ENCODE measurements at regions not wholly inside any gene's neighbourhood (a gene's known extent, or its start where the extent isn't known, plus 50 kb on each side); places are given as distances from the start of the nearest gene placed in this dataset.
"Not testable (repeated sequence)": the region's sequence is repeated elsewhere in the genome, so short reads cannot be mapped to it uniquely, and the experiment has no call there.

DNA sequence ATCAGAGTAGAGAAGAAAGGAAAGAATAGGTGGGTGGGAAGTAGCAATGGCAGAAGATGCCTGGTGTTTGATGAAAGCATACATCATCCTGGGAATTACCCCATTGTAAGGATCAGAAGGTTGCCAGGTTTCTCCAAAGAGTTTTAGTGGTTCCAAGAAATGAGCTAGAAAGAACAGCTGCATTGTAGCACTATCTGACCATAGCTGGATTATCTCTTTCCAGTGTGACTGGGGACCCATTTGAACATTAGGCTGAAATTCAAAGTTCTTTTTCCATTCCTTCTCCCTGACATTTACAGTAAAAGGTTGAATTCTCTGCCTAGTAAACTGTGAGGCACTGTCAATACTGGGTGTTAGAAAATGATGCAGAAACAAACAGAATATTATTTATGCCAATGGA, 244.4 kb downstream of the GALC start:
- Histone ChIP-seq H3K27ac (ENCODE audit: low read depth in 1 of 2, low read length in 1 of 2) (no peak overlapping the region), H3K9ac (ENCODE audit: insufficient read depth in 1 of 2, low read length in 2 of 2) (no peak overlapping the region), H3K4me1 (ENCODE audit: control insufficient read depth in 5 of 5, insufficient read depth in 5 of 5, low read length in 5 of 5) (no peaks in the 10 kb centered on the region), H3K9me3 (ENCODE audit: control insufficient read depth in 4 of 4, insufficient read depth in 3 of 4, low read length in 3 of 4) (peaks cover 0 to 4% (median 0%) of the 10 kb centered on the region in 4 donors), H3K4me3 (no peak overlapping the region), H3K27me3 (ENCODE audit: control insufficient read depth in 3 of 3, insufficient read depth in 3 of 3, low read length in 2 of 3) (no peaks in the 10 kb centered on the region), H3K36me3 (ENCODE audit: control insufficient read depth in 4 of 4, insufficient read depth in 4 of 4, low read length in 4 of 4) (no peaks in the 10 kb centered on the region)
- TF ChIP-seq, protein P1, sequence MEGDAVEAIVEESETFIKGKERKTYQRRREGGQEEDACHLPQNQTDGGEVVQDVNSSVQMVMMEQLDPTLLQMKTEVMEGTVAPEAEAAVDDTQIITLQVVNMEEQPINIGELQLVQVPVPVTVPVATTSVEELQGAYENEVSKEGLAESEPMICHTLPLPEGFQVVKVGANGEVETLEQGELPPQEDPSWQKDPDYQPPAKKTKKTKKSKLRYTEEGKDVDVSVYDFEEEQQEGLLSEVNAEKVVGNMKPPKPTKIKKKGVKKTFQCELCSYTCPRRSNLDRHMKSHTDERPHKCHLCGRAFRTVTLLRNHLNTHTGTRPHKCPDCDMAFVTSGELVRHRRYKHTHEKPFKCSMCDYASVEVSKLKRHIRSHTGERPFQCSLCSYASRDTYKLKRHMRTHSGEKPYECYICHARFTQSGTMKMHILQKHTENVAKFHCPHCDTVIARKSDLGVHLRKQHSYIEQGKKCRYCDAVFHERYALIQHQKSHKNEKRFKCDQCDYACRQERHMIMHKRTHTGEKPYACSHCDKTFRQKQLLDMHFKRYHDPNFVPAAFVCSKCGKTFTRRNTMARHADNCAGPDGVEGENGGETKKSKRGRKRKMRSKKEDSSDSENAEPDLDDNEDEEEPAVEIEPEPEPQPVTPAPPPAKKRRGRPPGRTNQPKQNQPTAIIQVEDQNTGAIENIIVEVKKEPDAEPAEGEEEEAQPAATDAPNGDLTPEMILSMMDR (IDR thresholded peaks at IDR 0.05; ENCODE audit: control extremely low read depth, extremely low read depth), result no peak
- ATAC-seq (ENCODE audit: insufficient read depth, low FRiP score) (no peak), DNase-seq (no peak)

DNA sequence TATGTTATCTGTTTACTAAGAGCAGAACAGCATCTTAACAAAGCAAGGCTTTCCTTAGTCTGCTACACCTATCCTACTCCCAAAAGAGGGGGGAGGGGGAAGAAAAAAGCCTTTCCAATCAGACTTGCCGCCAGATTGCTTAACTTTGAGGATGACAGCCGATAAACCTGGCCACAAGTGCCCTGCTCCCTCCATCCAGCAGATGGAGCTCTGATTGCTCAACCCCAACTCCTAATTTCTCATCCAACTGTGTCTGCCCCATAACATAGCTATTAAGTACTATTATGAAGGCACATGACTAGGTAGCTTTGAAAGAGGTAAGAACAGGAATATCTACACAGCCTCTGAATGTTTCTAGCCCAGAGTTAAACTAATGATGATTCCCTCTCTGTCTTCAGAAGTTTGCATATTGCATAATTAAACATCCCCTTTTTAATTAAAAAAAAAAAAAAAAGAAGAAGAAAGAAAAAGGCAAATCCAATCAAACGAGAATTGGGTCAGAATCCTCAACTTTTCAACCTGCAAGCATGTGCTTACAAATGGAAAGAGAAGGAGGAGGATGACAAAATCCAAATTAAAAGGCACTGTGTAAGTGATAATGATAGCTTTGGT, 247.4 kb downstream of the GALC start:
- Histone ChIP-seq H3K4me3 (no peak overlapping the region), H3K9me3 (ENCODE audit: control insufficient read depth in 4 of 4, insufficient read depth in 3 of 4, low read length in 3 of 4) (no peaks in the 10 kb centered on the region), H3K4me1 (ENCODE audit: control insufficient read depth in 5 of 5, insufficient read depth in 5 of 5, low read length in 5 of 5) (peaks cover 0 to 5% (median 0%) of the 10 kb centered on the region in 5 donors), H3K27ac (ENCODE audit: low read depth in 1 of 2, low read length in 1 of 2) (no peak overlapping the region), H3K9ac (ENCODE audit: insufficient read depth in 1 of 2, low read length in 2 of 2) (no peak overlapping the region), H3K36me3 (ENCODE audit: control insufficient read depth in 4 of 4, insufficient read depth in 4 of 4, low read length in 4 of 4) (no peaks in the 10 kb centered on the region), H3K27me3 (ENCODE audit: control insufficient read depth in 3 of 3, insufficient read depth in 3 of 3, low read length in 2 of 3) (no peaks in the 10 kb centered on the region)
- 18 to 24% methylated on average over 3 of the region's 3 CpGs for WGBS, 2 donors
- DNase-seq, result peak; percentile 14 to 36 (median 14)
- TF ChIP-seq, protein P1 (IDR thresholded peaks at IDR 0.05; ENCODE audit: control extremely low read depth, extremely low read depth), result no peak
- ATAC-seq (ENCODE audit: insufficient read depth, low FRiP score), result peak; percentile 65

DNA sequence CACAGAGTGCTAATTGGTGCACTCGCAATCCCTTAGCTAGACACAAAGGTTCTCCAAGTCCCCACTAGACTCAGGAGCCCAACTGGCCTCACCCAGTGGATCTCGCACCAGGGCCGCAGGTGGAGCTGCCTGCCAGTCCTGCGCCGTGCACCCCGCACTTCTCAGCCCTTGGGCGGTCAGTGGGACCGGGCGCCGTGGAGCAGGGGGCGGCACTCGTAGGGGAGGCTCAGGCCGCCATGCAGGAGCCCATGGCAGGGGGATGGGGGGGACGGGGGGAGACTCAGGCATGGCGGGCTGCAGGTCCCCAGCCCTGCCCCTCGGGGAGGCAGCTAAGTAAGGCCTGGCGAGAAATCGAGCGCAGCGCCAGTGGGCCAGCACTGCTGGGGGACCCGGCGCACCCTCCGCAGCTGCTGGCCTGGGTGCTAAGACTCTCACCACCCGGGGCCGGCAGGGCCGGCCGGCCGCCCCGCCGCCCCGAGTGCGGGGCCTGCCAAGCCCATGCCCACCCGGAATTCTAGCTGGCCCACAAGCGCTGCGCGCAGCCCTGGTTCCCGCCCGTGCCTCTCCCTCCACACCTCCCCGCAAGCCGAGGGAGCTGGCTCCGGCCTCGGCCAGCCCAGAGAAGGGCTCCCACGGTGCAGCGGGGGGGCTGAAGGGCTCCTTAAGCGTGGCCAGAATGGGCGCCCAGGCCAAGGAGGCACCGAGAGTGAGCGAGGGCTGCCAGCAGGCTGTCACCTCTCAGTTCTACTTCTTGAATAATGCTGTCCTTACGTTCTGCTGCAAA, 258.2 kb downstream of the GALC start:
- H3K4me1 ChIP-seq (ENCODE audit: control insufficient read depth in 5 of 5, insufficient read depth in 5 of 5, low read length in 5 of 5); H3K36me3 ChIP-seq (ENCODE audit: control insufficient read depth in 4 of 4, insufficient read depth in 4 of 4, low read length in 4 of 4); H3K9ac ChIP-seq (ENCODE audit: insufficient read depth in 1 of 2, low read length in 2 of 2); DNase-seq; H3K27ac ChIP-seq (ENCODE audit: low read depth in 1 of 2, low read length in 1 of 2); H3K4me3 ChIP-seq; H3K27me3 ChIP-seq (ENCODE audit: control insufficient read depth in 3 of 3, insufficient read depth in 3 of 3, low read length in 2 of 3); ATAC-seq (ENCODE audit: insufficient read depth, low FRiP score); H3K9me3 ChIP-seq (ENCODE audit: control insufficient read depth in 4 of 4, insufficient read depth in 3 of 4, low read length in 3 of 4): not testable (repeated sequence)
- WGBS, 2 donors, result 94 to 96% methylated on average over 47 to 49 of the region's 49 CpGs

DNA sequence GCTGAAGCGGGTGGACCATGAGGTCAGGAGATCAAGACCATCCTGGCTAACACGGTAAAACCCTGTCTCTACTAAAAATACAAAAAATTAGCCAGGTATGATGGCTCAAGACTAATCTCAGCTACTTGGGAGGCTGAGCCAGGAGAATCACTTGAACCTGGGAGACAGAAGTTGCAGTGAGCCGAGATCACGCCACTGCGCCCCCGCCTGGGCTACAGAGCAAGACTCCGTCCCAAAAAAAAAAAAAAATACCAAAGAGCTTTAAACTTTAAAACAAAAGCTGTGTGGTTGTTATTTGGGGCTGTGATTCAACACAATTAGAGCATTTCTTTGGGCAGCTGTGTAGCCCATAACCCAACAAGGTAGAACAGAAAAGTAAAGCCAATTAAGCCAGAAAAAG, 259.9 kb downstream of the GALC start:
- H3K9me3 ChIP-seq (ENCODE audit: control insufficient read depth in 4 of 4, insufficient read depth in 3 of 4, low read length in 3 of 4); H3K4me3 ChIP-seq; ATAC-seq (ENCODE audit: insufficient read depth, low FRiP score); DNase-seq; H3K27me3 ChIP-seq (ENCODE audit: control insufficient read depth in 3 of 3, insufficient read depth in 3 of 3, low read length in 2 of 3); H3K36me3 ChIP-seq (ENCODE audit: control insufficient read depth in 4 of 4, insufficient read depth in 4 of 4, low read length in 4 of 4); H3K9ac ChIP-seq (ENCODE audit: insufficient read depth in 1 of 2, low read length in 2 of 2); H3K27ac ChIP-seq (ENCODE audit: low read depth in 1 of 2, low read length in 1 of 2); H3K4me1 ChIP-seq (ENCODE audit: control insufficient read depth in 5 of 5, insufficient read depth in 5 of 5, low read length in 5 of 5): not testable (repeated sequence)
- WGBS, 2 donors, result 84 to 91% methylated on average over 7 of the region's 7 CpGs
